Gastrocnemius medialis (tissue), 4 donors: ENCODE measurements at regions not wholly inside any gene's neighbourhood (a gene's known extent, or its start where the extent isn't known, plus 50 kb on each side); places are given as distances from the start of the nearest gene placed in this dataset.

Experiments used
- CTCF ChIP-seq, 5 experiments: fragments of 450-650 bp in 3 of 5; fragments of 200-600 bp in 2 of 5; sonication (generic) in 2 of 5; IDR thresholded peaks in 4 of 5; conservative IDR thresholded peaks in 1 of 5; 1 replicate in 4 of 5; 2 replicates in 1 of 5; pipeline ENCODE4 v1.5.1; 2016 to 2019; ENCODE audit warnings: antibody characterized with exemption in 5 of 5, mild to moderate bottlenecking in 3 of 5, moderate library complexity in 3 of 5
- POLR2A ChIP-seq, 2 donors: fragments of 450-650 bp; IDR thresholded peaks; one replicate each; pipeline ENCODE4 v1.6.1; 2017; ENCODE audit warnings: antibody characterized with exemption in 2 of 2, mild to moderate bottlenecking in 2 of 2, moderate library complexity in 2 of 2

GRCh38 chr4:104365618-104366017, 129.1 kb downstream of the CXXC4 start:
- TF ChIP-seq POLR2A (IDR thresholded peaks at IDR 0.05): no peak
- no peak for TF ChIP-seq CTCF (IDR thresholded peaks at IDR 0.05 in 4 of 5, conservative IDR thresholded peaks at IDR 0.05 in 1 of 5)
